ENCODE measurements at regions not wholly inside any gene's neighbourhood (a gene's known extent, or its start where the extent isn't known, plus 50 kb on each side); places are given as distances from the start of the nearest gene placed in this dataset.

DNA sequence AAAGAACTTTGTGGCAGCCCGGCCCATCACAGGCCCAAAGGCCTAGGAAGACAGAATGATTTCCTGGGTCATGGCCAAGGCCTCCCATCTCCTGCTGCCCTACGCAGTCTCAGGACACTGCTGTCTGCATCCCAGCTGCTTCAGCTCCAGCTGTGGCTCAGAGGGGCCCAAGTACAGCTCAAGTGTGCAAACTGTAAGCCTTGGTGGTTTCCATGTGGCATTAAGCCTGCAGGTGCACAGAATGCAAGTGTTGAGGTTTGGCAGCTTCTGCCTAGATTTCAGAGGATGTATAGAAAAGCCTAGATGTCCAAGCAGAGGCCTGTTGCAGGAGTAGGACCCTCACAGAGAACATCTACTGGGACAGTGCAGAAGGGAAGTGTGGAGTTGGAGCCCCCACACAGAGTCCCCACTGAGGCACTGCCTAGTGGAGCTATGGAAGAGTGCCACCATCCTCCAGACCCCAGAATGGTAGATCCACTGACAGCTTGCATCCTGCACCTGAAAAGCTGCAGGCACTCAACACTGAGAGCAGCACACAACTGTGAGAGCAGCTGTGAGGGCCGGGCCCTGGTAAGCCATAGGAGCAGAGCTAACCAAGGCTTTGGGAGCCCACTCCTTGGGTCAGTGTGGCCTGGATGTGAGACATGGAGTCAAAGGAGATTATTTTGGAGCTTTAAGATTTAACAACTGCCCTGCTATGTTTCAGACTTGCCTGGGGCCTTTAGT is 208.2 kb upstream of the CMC1 start:
- Histone ChIP-seq H3K9me1 (replicated peaks; ENCODE audit: control insufficient read depth, extremely low read depth, insufficient read depth, low read length) (no peaks in the 10 kb centered on the region), H3K79me2 (ENCODE audit: control insufficient read depth, insufficient read depth, low read length) (no peaks in the 10 kb centered on the region), H3K9ac (replicated peaks; ENCODE audit: extremely low read depth, insufficient read depth, low read length) (no peak overlapping the region), H3K36me3 (ENCODE audit: control insufficient read depth in 2 of 2, extremely low read depth in 1 of 2, insufficient read depth in 2 of 2, low read length in 2 of 2) (no peaks in the 10 kb centered on the region), H2AFZ (ENCODE audit: low read depth, low read length) (no peak overlapping the region), H3K9me3 (replicated peaks; ENCODE audit: control insufficient read depth, insufficient read depth, low read length) (no peaks in the 10 kb centered on the region), H3K4me2 (ENCODE audit: insufficient read depth, low read length) (no peak overlapping the region), H3K4me3 (replicated peaks in 1 of 3; ENCODE audit: insufficient read depth in 1 of 3, low read depth in 1 of 3, low read length in 3 of 3) (no peak overlapping the region), H4K20me1 (replicated peaks; ENCODE audit: control insufficient read depth, extremely low read depth, insufficient read depth, low read length) (no peaks in the 10 kb centered on the region), H3K27me3 (ENCODE audit: control insufficient read depth in 2 of 2, insufficient read depth in 2 of 2, low read length in 2 of 2) (no peaks in the 10 kb centered on the region), H3K27ac (ENCODE audit: insufficient read depth, low read depth, low read length) (no peak overlapping the region), H3K4me1 (ENCODE audit: control insufficient read depth, extremely low read depth, insufficient read depth, low read length) (no peaks in the 10 kb centered on the region)
- no peak for TF ChIP-seq EZH2 (IDR thresholded peaks at IDR 0.05; ENCODE audit: borderline replicate concordance, low read depth, low read length, severe bottlenecking)
- ChIA-PET CTCF (no interaction called here), POLR2A (no interaction called here)
- DNase-seq (ENCODE audit: low read depth, low spot score) (no peak), FAIRE-seq (no peak)
- intact Hi-C loops (cut with micrococcal nuclease) = no loop called here
- BruUV-seq (replicated peaks) = no TSS peak
- dilution Hi-C loops (cut with MboI; ENCODE audit: extremely low pct_ligation_motif_present, low sequenced_read_pairs) = no loop called here

DNA sequence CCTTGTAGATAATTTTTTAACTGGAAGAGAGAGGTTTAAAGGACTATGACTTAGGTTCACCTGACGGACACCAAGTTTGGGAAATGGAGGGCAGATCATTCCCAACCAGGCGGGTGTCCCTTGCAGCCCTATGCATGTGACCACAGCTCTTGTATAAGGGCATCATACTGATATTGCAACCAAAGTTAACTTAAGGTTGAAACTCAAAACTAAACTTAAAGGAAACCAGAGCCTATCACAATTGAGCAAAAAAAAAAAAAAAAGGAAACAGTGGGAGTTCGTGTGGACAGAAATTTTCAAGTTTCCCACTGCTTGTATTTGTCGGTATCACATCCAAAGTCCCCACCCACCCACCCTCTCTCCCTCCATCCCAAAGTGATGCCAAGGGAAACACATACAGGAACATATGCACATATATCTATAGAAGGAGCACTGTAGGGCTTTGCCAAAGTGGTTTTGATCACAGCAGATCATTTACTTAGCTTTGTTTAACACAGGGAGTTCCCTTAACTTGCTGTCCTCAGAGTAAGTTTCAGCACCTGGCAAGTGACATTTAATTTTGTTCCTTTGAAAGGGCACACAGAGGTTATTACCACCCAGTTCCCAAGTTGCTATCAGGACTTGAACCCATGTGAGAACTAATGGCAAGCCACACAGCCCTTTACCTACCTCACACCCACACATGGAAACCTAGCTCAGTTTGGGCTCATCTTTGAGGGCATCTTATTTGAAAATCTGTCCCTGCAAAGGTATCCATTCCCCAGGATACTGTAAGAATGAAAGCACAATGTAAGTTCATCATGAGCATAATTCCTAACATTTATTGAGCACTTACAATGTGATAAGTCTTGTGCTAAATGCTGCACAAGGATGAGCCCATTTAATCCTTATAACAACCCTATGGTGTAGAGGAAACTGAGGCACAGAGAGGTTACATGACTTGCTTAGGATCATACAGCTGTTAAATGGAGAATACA is 204.5 kb upstream of the CMC1 start:
- Histone ChIP-seq H3K9me1 (replicated peaks; ENCODE audit: control insufficient read depth, extremely low read depth, insufficient read depth, low read length) (no peaks in the 10 kb centered on the region), H3K27ac (ENCODE audit: insufficient read depth, low read depth, low read length) (no peak overlapping the region), H2AFZ (ENCODE audit: low read depth, low read length) (no peak overlapping the region), H3K9me3 (replicated peaks; ENCODE audit: control insufficient read depth, insufficient read depth, low read length) (no peaks in the 10 kb centered on the region), H3K36me3 (ENCODE audit: control insufficient read depth in 2 of 2, extremely low read depth in 1 of 2, insufficient read depth in 2 of 2, low read length in 2 of 2) (no peaks in the 10 kb centered on the region), H3K9ac (replicated peaks; ENCODE audit: extremely low read depth, insufficient read depth, low read length) (no peak overlapping the region), H3K27me3 (ENCODE audit: control insufficient read depth in 2 of 2, insufficient read depth in 2 of 2, low read length in 2 of 2) (no peaks in the 10 kb centered on the region), H4K20me1 (replicated peaks; ENCODE audit: control insufficient read depth, extremely low read depth, insufficient read depth, low read length) (no peaks in the 10 kb centered on the region), H3K4me3 (replicated peaks in 1 of 3; ENCODE audit: insufficient read depth in 1 of 3, low read depth in 1 of 3, low read length in 3 of 3) (no peak overlapping the region), H3K4me2 (ENCODE audit: insufficient read depth, low read length) (no peak overlapping the region), H3K4me1 (ENCODE audit: control insufficient read depth, extremely low read depth, insufficient read depth, low read length) (no peaks in the 10 kb centered on the region), H3K79me2 (ENCODE audit: control insufficient read depth, insufficient read depth, low read length) (no peaks in the 10 kb centered on the region)
- no TSS peak for BruUV-seq (replicated peaks)
- DNase-seq (ENCODE audit: low read depth, low spot score) = no peak
- intact Hi-C loops (cut with micrococcal nuclease) (no loop called here), dilution Hi-C loops (cut with MboI; ENCODE audit: extremely low pct_ligation_motif_present, low sequenced_read_pairs) (no loop called here)
- no peak for FAIRE-seq
- ChIA-PET POLR2A (no interaction called here), CTCF (no interaction called here)
- no peak for TF ChIP-seq MYC (IDR thresholded peaks at IDR 0.05; ENCODE audit: low read depth, low read length)
- TF ChIP-seq EZH2 (IDR thresholded peaks at IDR 0.05; ENCODE audit: borderline replicate concordance, low read depth, low read length, severe bottlenecking) = no peak
- no peak for TF ChIP-seq GATA2 (IDR thresholded peaks at IDR 0.05; ENCODE audit: insufficient read depth, insufficient read length, low read depth, low read length)
